Mammary epithelial cell (primary cell): ENCODE measurements at regions not wholly inside any gene's neighbourhood (a gene's known extent, or its start where the extent isn't known, plus 50 kb on each side); places are given as distances from the start of the nearest gene placed in this dataset.

ENCODE experiments used
- CTCF ChIP-seq, 2 donors: IDR thresholded peaks in 1 of 2; conservative IDR thresholded peaks in 1 of 2; 2 replicates each; pipeline ENCODE4 v1.5.1; 2011 to 2012; ENCODE audit warnings: inconsistent platforms in 2 of 2, low read length in 2 of 2, mild to moderate bottlenecking in 2 of 2, control low read depth in 1 of 2, low read depth in 1 of 2; ENCODE audit not compliant: insufficient read depth in 1 of 2; ENCODE audit errors: extremely low read depth in 1 of 2
- EZH2 ChIP-seq: IDR thresholded peaks from 2 replicates; pipeline ENCODE4 v1.6.1; 2012; ENCODE audit warnings: low read length, inconsistent platforms, borderline replicate concordance

GRCh38 chr13:86476656-86477055 lies 677.4 kb upstream of the SLITRK6 start:
- TF ChIP-seq CTCF (conservative IDR thresholded peaks at IDR 0.05 in 1 of 2, IDR thresholded peaks at IDR 0.05 in 1 of 2; ENCODE audit: extremely low read depth in 1 of 2, insufficient read depth in 1 of 2, low read depth in 1 of 2, low read length in 2 of 2) = no peak
- no peak for TF ChIP-seq EZH2
